Adrenal gland (tissue), 5 donors: ENCODE measurements at regions not wholly inside any gene's neighbourhood (a gene's known extent, or its start where the extent isn't known, plus 50 kb on each side); places are given as distances from the start of the nearest gene placed in this dataset.

Experiments used
- POLR2A ChIP-seq, 2 donors: fragments of 450-650 bp; IDR thresholded peaks; one replicate each; pipeline ENCODE4 v1.6.1; 2017; ENCODE audit warnings: antibody characterized with exemption in 2 of 2, mild to moderate bottlenecking in 2 of 2, moderate library complexity in 1 of 2
- TF ChIP-seq, protein P1 (sequence below), 6 experiments: fragments of 450-650 bp in 4 of 6; fragments of 200-600 bp in 2 of 6; sonication (generic) in 1 of 6; IDR thresholded peaks; 1 replicate in 5 of 6; 2 replicates in 1 of 6; pipeline versions ENCODE4 v1.5.1 to v1.8.0; 2016 to 2021; ENCODE audit warnings: antibody characterized with exemption in 6 of 6, mild to moderate bottlenecking in 2 of 6, moderate library complexity in 1 of 6
- donor health status: DM: no; HTN: no; CAD: no.

DNA sequence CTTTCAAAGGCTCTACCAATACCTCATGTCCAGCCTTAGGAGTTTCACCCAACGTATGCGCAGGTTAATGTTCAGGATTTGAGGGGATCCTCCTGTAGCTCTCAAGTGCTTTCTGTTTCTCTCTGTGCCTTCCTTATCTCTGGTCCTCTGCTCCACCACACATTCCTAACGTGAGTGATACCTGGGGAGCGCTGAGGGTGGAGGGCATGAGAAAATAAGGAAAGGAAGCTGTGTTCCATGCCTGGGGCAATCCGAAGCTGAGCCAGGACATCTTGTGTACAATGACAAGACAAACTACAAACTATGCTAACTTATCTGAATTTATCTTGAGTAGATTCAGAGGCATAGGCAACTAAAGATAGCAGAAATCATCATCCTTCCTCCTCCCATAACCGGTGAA lies 136.4 kb downstream of the SST start:
- TF ChIP-seq POLR2A (IDR thresholded peaks at IDR 0.05), result no peak
- TF ChIP-seq, protein P1, sequence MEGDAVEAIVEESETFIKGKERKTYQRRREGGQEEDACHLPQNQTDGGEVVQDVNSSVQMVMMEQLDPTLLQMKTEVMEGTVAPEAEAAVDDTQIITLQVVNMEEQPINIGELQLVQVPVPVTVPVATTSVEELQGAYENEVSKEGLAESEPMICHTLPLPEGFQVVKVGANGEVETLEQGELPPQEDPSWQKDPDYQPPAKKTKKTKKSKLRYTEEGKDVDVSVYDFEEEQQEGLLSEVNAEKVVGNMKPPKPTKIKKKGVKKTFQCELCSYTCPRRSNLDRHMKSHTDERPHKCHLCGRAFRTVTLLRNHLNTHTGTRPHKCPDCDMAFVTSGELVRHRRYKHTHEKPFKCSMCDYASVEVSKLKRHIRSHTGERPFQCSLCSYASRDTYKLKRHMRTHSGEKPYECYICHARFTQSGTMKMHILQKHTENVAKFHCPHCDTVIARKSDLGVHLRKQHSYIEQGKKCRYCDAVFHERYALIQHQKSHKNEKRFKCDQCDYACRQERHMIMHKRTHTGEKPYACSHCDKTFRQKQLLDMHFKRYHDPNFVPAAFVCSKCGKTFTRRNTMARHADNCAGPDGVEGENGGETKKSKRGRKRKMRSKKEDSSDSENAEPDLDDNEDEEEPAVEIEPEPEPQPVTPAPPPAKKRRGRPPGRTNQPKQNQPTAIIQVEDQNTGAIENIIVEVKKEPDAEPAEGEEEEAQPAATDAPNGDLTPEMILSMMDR (IDR thresholded peaks at IDR 0.05), result no peak
